ENCODE measurements at regions not wholly inside any gene's neighbourhood (a gene's known extent, or its start where the extent isn't known, plus 50 kb on each side); places are given as distances from the start of the nearest gene placed in this dataset.

DNA sequence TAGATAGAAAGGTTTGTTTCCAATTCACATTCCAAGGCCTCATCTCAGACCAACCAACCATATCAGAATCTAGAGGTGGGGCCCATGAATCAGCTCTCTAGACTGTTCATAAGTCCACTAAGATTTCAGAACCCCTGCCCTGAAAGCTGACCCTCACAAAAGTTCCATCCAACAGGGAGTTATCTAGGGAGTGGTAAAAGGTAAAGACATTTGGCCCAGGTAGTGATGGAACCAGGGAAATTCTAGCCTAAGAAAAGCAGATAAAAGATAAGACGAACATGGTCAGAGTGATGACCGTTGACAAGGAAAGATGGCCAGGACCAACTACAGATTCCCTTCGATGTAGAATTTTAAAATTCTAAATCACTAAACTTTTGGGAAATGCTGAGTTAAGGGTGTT lies 198.0 kb upstream of the NEBL start:
- TF ChIP-seq POLR2A (IDR thresholded peaks at IDR 0.05; ENCODE audit: low read depth, low read length) = no peak
- no peak for TF ChIP-seq TAF1 (IDR thresholded peaks at IDR 0.05; ENCODE audit: low read depth, low read length)
- TF ChIP-seq POLR2AphosphoS5 (IDR thresholded peaks at IDR 0.05; ENCODE audit: low read depth, low read length) = no peak
- TF ChIP-seq POU2F2 (IDR thresholded peaks at IDR 0.05; ENCODE audit: low read depth, low read length) = no peak

Measured in GM12891 (cell line).